GM12864 (cell line): ENCODE measurements at regions not wholly inside any gene's neighbourhood (a gene's known extent, or its start where the extent isn't known, plus 50 kb on each side); places are given as distances from the start of the nearest gene placed in this dataset.

Source experiments
- DNase-seq: peaks from one replicate; pipeline ENCODE4 v3.0.0-alpha.2; 2011; ENCODE audit warnings: low read depth
- H3K4me3 ChIP-seq: 2 replicates; pipeline ENCODE4 v1.5.1; 2011; ENCODE audit warnings: mild to moderate bottlenecking, low read depth, low read length, control low read depth
- TF ChIP-seq, protein P1 (sequence below): IDR thresholded peaks from 2 replicates; pipeline ENCODE4 v1.5.1; 2011; ENCODE audit warnings: low read depth, mild to moderate bottlenecking, moderate library complexity, low read length, control low read depth, inconsistent platforms; ENCODE audit errors: missing control alignments

DNA sequence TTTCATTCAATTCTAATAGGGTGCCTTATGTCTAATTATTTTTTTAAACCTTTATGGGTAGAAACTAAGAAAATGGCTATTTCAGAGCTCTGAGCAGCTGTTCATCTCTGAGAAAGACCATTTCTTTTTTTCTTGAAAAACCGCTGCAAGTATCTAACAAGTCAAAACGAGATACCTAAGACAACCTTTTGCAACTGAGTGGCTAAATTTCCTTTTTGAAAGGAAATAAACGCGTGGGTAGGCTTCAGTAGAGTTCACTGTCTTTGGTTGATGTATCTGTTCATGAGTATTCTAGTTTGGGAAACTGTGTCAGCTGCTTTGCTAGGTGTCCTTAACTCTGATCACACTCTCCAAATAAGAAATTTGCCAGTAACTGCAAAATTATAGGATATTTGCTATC is 104.3 kb upstream of the LINC00305 start:
- no peak overlapping the region for H3K4me3 ChIP-seq
- TF ChIP-seq, protein P1, sequence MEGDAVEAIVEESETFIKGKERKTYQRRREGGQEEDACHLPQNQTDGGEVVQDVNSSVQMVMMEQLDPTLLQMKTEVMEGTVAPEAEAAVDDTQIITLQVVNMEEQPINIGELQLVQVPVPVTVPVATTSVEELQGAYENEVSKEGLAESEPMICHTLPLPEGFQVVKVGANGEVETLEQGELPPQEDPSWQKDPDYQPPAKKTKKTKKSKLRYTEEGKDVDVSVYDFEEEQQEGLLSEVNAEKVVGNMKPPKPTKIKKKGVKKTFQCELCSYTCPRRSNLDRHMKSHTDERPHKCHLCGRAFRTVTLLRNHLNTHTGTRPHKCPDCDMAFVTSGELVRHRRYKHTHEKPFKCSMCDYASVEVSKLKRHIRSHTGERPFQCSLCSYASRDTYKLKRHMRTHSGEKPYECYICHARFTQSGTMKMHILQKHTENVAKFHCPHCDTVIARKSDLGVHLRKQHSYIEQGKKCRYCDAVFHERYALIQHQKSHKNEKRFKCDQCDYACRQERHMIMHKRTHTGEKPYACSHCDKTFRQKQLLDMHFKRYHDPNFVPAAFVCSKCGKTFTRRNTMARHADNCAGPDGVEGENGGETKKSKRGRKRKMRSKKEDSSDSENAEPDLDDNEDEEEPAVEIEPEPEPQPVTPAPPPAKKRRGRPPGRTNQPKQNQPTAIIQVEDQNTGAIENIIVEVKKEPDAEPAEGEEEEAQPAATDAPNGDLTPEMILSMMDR = no peak
- DNase-seq = no peak

DNA sequence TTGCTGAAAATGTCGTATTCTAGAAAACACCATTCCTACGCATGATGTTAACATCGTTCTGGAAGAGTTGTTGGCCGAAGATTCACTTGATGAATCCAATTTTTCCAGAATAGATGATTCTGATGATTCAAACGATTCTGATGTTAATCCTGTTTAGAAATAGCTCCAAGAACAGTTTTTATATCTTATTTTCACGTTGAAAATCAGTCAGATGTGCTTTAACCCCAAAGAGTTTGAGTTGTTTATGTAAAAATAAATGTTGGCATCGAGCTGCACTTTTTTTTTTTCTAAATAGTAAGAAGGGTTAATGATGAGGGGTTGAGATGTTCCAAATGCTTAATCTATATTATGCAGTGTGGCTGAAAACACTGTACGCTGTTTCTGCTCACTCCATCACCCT is 99.9 kb upstream of the LINC00305 start:
- H3K4me3 ChIP-seq = no peak overlapping the region
- DNase-seq = no peak
- TF ChIP-seq, protein P1 = no peak

DNA sequence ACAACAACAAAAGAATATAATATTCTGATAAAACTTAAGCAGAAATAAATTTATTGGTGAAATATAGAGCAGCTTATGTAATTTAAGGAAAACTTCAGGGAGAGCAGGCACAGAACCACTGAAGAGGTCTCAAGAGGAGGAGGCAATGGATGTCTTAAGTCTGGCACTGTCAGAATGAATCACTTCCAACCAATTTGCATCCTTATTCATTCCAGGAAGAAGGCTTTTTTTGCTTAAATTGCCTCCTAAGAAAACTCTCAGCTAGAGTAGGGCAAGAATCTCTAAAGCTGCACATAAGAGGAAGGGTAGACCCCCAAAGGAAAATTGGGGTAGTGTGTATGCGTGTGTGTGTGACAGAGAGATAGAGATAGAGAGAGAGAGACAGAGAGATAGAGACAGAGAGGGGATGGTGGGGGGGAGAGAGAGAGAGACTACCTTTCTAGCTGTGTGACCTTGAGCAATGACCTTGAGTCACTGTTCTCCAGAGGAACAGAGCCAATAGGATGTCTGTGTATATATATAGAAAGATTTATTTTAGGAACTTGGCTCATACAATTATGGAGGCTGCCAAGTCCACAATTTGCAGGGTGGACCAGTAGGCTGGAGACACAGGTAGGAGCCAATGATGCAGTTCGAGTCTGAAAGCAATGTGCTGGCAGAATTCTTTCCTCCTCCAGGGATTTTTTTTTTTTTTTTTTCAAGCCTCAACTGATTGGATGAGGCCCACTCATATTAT is 96.4 kb upstream of the LINC00305 start:
- TF ChIP-seq, protein P1 = no peak
- no peak for DNase-seq
- H3K4me3 ChIP-seq = no peak overlapping the region

DNA sequence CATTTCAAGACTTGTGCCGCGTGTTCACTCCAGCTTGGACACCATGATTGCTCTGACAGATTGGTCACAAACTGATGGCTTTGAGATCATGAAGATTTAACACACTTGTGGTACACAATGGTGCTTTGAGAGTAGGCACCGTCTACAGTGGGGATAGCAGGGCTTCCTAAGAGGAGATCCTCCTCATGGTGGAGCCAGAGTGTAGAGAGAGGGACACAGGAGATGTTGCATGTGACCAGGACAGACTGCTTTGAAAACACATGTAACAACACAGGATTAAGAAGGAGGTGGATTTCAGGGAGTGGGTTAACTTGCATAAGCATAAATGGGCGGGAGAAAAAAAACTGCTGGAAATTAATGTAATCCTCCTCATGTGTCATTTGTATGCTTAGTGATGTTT is 95.7 kb upstream of the LINC00305 start:
- DNase-seq = no peak

DNA sequence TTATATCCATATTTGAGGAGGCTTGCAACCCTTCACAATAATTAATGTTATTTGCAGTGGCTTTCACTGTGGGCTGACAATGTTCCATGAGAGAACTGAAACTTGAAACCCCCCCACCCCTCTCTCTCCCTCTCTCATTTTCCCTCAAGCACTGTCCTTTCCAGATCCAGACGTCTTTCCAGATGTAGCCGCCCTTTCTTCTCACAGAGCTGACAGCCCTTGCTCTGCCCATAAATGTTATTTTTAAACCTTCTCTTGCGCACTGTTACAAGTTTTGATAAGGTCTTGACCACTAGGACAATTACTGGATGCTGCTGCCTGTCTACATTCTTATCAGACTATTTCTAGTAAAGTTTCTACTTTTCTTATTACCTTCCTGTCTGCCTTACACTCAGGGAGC is 91.4 kb upstream of the LINC00305 start:
- TF ChIP-seq, protein P1 = no peak
- no peak for DNase-seq
- H3K4me3 ChIP-seq = no peak overlapping the region

More for the DNA sequence above, 95.7 kb upstream of the LINC00305 start:
- H3K4me3 ChIP-seq = no peak overlapping the region
- TF ChIP-seq, protein P1 = no peak

DNA sequence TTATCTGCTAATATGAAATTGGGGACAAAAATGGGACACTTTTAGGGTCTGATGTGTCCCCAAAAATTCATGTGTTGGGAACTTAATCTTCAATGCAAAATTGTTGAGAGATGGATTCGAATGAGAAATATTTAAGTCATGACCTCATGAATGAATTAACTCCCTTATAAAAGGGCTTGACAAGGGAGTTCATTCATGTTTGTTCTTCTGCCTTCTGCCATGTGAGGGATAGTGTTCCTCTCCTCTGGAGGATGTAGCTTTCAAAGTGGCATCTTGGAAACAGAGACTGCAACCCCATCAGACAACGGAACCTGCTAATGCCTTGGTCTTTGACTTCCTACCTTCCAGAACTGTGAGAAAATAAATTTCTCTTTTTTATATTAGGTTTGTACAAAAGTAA is 89.2 kb upstream of the LINC00305 start:
- DNase-seq = no peak
- TF ChIP-seq, protein P1 = no peak
- H3K4me3 ChIP-seq = no peak overlapping the region

DNA sequence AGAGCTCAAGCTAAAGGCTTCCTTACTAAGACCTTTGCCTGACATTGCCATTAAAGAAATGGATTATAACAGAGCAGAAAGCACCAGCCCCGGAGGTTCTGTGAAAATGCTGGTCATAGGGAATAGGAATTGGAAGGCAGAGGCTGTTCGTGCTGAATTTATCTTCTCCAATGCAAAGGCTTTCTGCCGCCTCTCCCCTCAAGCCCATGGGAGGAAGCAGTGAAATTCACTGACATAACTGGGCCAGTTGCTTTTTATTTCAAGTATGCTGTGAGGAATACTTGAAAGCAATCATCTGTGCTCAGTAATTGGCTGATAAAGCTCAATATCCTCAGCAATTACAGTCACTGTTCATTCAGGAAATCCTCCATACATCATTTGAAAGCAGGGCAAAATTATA is 85.4 kb upstream of the LINC00305 start:
- no peak overlapping the region for H3K4me3 ChIP-seq
- DNase-seq = no peak
- TF ChIP-seq, protein P1 = no peak
